H1 (cell line): ENCODE measurements at regions not wholly inside any gene's neighbourhood (a gene's known extent, or its start where the extent isn't known, plus 50 kb on each side); places are given as distances from the start of the nearest gene placed in this dataset.

ENCODE experiments used
- CTCF ChIA-PET: fragments of 300-600 bp; sonication (Branson Sonifier 250); formaldehyde crosslinking; loops from one replicate; lab custom pipeline; 2021; ENCODE audit not compliant: partially characterized antibody; lab: Charles Lee
- POLR2A ChIA-PET: fragments of 300-600 bp; sonication (Branson Sonifier 250); formaldehyde crosslinking; loops from one replicate; lab custom pipeline; 2021; ENCODE audit warnings: inconsistent platforms; ENCODE audit not compliant: partially characterized antibody; lab: Charles Lee
- DNase-seq, 2 experiments: peaks; one replicate each; pipeline versions ENCODE4 v3.0.0 to v3.0.0-alpha.2; 2010 to 2022; ENCODE audit warnings: low spot score in 2 of 2, low read depth in 1 of 2, mixed read lengths in 1 of 2
- FAIRE-seq: peaks from 2 replicates; lab custom pipeline; 2011; peaks lifted over from hg19 to GRCh38; lab: Jason Lieb, UNC
- H2AFZ ChIP-seq: 2 replicates; pipeline ENCODE4 v1.8.1; 2012; ENCODE audit warnings: low read length, inconsistent platforms
- H2AK5ac ChIP-seq: 2 replicates; pipeline ENCODE4 v1.6.1; 2013; ENCODE audit warnings: low read depth, low read length
- H2BK120ac ChIP-seq: replicated peaks from 2 replicates; pipeline ENCODE3; 2013; ENCODE audit warnings: low read depth, low read length, inconsistent platforms
- H2BK12ac ChIP-seq: 2 replicates; pipeline ENCODE4 v1.6.1; 2013; ENCODE audit warnings: low read depth, low read length
- H2BK15ac ChIP-seq: 2 replicates; pipeline ENCODE4 v1.6.1; 2013; ENCODE audit warnings: low read length
- H2BK20ac ChIP-seq: 2 replicates; pipeline ENCODE4 v1.6.1; 2013; ENCODE audit warnings: low read length
- H2BK5ac ChIP-seq: 2 replicates; pipeline ENCODE4 v1.6.1; 2013; ENCODE audit warnings: low read depth, low read length
- H3K14ac ChIP-seq: 2 replicates; pipeline ENCODE4 v1.6.1; 2013; ENCODE audit warnings: inconsistent platforms; ENCODE audit not compliant: insufficient read length
- H3K18ac ChIP-seq: 2 replicates; pipeline ENCODE4 v1.6.1; 2013; ENCODE audit warnings: low read length; ENCODE audit errors: extremely low read depth
- H3K23ac ChIP-seq: 2 replicates; pipeline ENCODE4 v1.6.1; 2013; ENCODE audit warnings: inconsistent platforms; ENCODE audit not compliant: insufficient read length
- H3K23me2 ChIP-seq: 2 replicates; pipeline ENCODE4 v1.6.1; 2013; ENCODE audit warnings: low read depth, low read length
- H3K27ac ChIP-seq: 2 replicates; pipeline ENCODE4 v1.6.1; 2011; ENCODE audit warnings: low read depth, low read length, inconsistent platforms
- H3K27me3 ChIP-seq, 4 experiments: replicated peaks in 1 of 4; 1 replicate in 1 of 4; 2 replicates in 3 of 4; pipeline versions ENCODE4 v1.6.1 to v1.8.1; 2011 to 2013; ENCODE audit warnings: low read length in 3 of 4, mild to moderate bottlenecking in 3 of 4, inconsistent platforms in 2 of 4, mixed read lengths in 2 of 4, moderate library complexity in 1 of 4; ENCODE audit not compliant: control insufficient read depth in 3 of 4, insufficient read depth in 3 of 4; ENCODE audit errors: extremely low read depth in 1 of 4
- H3K36me3 ChIP-seq, 4 experiments: 2 replicates each; pipeline versions ENCODE4 v1.6.1 to v1.8.1; 2011 to 2013; ENCODE audit warnings: mild to moderate bottlenecking in 4 of 4, low read length in 3 of 4, moderate library complexity in 2 of 4, control low read depth in 1 of 4, inconsistent platforms in 1 of 4; ENCODE audit not compliant: insufficient read depth in 4 of 4, control insufficient read depth in 2 of 4
- H3K4ac ChIP-seq: replicated peaks from 2 replicates; pipeline ENCODE3; 2013; ENCODE audit warnings: low read length, low read depth, mixed read lengths, inconsistent platforms; ENCODE audit not compliant: insufficient read length
- H3K4me1 ChIP-seq, 4 experiments: replicated peaks in 1 of 4; 1 replicate in 1 of 4; 2 replicates in 3 of 4; pipeline versions ENCODE4 v1.6.1 to v1.8.1; 2011 to 2013; ENCODE audit warnings: low read length in 3 of 4, inconsistent platforms in 2 of 4, mixed read lengths in 1 of 4; ENCODE audit not compliant: insufficient read depth in 4 of 4, control insufficient read depth in 3 of 4
- H3K4me2 ChIP-seq, 2 experiments: 2 replicates each; pipeline versions ENCODE4 v1.6.1 to v1.8.1; 2011 to 2013; ENCODE audit warnings: low read depth in 2 of 2, low read length in 2 of 2, control low read depth in 1 of 2, inconsistent platforms in 1 of 2, mild to moderate bottlenecking in 1 of 2; ENCODE audit not compliant: insufficient read depth in 1 of 2
- H3K4me3 ChIP-seq, 4 experiments: fragments of 200-600, 300-600 bp in 1 of 4; sonication (generic), shearing (Covaris generic), sonication (Bioruptor Twin) in 1 of 4; 2 replicates each; pipeline versions ENCODE4 v1.5.1 to v1.8.1; 2011 to 2016; ENCODE audit warnings: low read length in 4 of 4, low read depth in 3 of 4, control low read depth in 2 of 4, inconsistent platforms in 2 of 4, mild to moderate bottlenecking in 2 of 4, mixed read lengths in 1 of 4, moderate library complexity in 1 of 4; ENCODE audit not compliant: insufficient read depth in 2 of 4; ENCODE audit errors: extremely low read depth in 1 of 4
- H3K56ac ChIP-seq: replicated peaks from 2 replicates; pipeline ENCODE3; 2013; ENCODE audit warnings: low read depth, mild to moderate bottlenecking, mixed read lengths, low read length, inconsistent platforms; ENCODE audit not compliant: insufficient read length
- H3K79me1 ChIP-seq: 2 replicates; pipeline ENCODE4 v1.6.1; 2013; ENCODE audit warnings: low read depth, low read length, control low read depth
- H3K79me2 ChIP-seq, 2 experiments: 2 replicates each; pipeline versions ENCODE4 v1.6.1 to v1.8.1; 2012 to 2013; ENCODE audit warnings: low read length in 2 of 2, mild to moderate bottlenecking in 2 of 2, inconsistent platforms in 1 of 2; ENCODE audit not compliant: insufficient read depth in 2 of 2, control insufficient read depth in 1 of 2
- H3K9ac ChIP-seq, 4 experiments: replicated peaks in 1 of 4; 1 replicate in 1 of 4; 2 replicates in 3 of 4; pipeline versions ENCODE4 v1.6.1 to v1.8.1; 2011 to 2013; ENCODE audit warnings: low read depth in 3 of 4, low read length in 3 of 4, control low read depth in 2 of 4, mild to moderate bottlenecking in 2 of 4, moderate library complexity in 2 of 4, inconsistent platforms in 1 of 4; ENCODE audit errors: extremely low read depth in 1 of 4
- H3K9me3 ChIP-seq, 2 experiments: 2 replicates each; pipeline versions ENCODE4 v1.6.1 to v1.8.1; 2012 to 2013; ENCODE audit warnings: mild to moderate bottlenecking in 2 of 2, moderate library complexity in 2 of 2, control low read depth in 1 of 2, inconsistent platforms in 1 of 2, low read depth in 1 of 2, low read length in 1 of 2, mixed read lengths in 1 of 2; ENCODE audit not compliant: insufficient read depth in 2 of 2
- H4K20me1 ChIP-seq, 2 experiments: replicated peaks in 1 of 2; 2 replicates each; pipeline versions ENCODE3 to v1.8.1; 2011 to 2013; ENCODE audit warnings: inconsistent platforms in 2 of 2, low read length in 2 of 2, mild to moderate bottlenecking in 1 of 2; ENCODE audit not compliant: insufficient read depth in 2 of 2, control insufficient read depth in 1 of 2
- H4K5ac ChIP-seq: 2 replicates; pipeline ENCODE4 v1.6.1; 2013; ENCODE audit warnings: low read length, low read depth, mixed read lengths, inconsistent platforms; ENCODE audit not compliant: insufficient read length
- H4K8ac ChIP-seq: 2 replicates; pipeline ENCODE4 v1.8.0; 2013; ENCODE audit warnings: mild to moderate bottlenecking, moderate library complexity, low read length, inconsistent platforms; ENCODE audit not compliant: insufficient read depth; ENCODE audit errors: extremely low read depth
- H4K91ac ChIP-seq: replicated peaks from 2 replicates; pipeline ENCODE3; 2013; ENCODE audit warnings: low read length, mixed read lengths, inconsistent platforms; ENCODE audit not compliant: insufficient read length
- CBX5 ChIP-seq: fragments of 300-800, 300-1000 bp; sonication (generic); IDR thresholded peaks from 2 replicates; pipeline ENCODE4 v1.7.1; 2016; ENCODE audit warnings: antibody characterized with exemption, low read length, low read depth
- CEBPB ChIP-seq: IDR thresholded peaks from 2 replicates; pipeline ENCODE4 v1.6.1; 2012; ENCODE audit warnings: low read depth, low read length
- CREB1 ChIP-seq: IDR thresholded peaks from 2 replicates; pipeline ENCODE4 v1.6.1; 2012; ENCODE audit warnings: inconsistent platforms
- GTF2F1 ChIP-seq: IDR thresholded peaks from 2 replicates; pipeline ENCODE4 v1.6.1; 2012; ENCODE audit warnings: low read depth, low read length, improper control_type of control experiment, borderline replicate concordance
- POLR2A ChIP-seq, 2 experiments: IDR thresholded peaks; 1 replicate in 1 of 2; 2 replicates in 1 of 2; pipeline ENCODE4 v1.6.1; 2011; ENCODE audit warnings: low read depth in 2 of 2, low read length in 2 of 2, mild to moderate bottlenecking in 2 of 2; ENCODE audit errors: control extremely low read depth in 1 of 2
- RFX5 ChIP-seq: IDR thresholded peaks from 2 replicates; pipeline ENCODE4 v1.6.1; 2011; ENCODE audit warnings: low read depth, low read length, improper control_type of control experiment, borderline replicate concordance
- RXRA ChIP-seq: IDR thresholded peaks from 2 replicates; pipeline ENCODE4 v1.6.1; 2011; ENCODE audit warnings: low read depth, mild to moderate bottlenecking, low read length, moderate library complexity; ENCODE audit not compliant: insufficient read depth
- SIN3A ChIP-seq, 2 experiments: IDR thresholded peaks in 1 of 2; conservative IDR thresholded peaks in 1 of 2; 2 replicates each; pipeline ENCODE4 v1.6.1; 2011 to 2012; ENCODE audit warnings: low read length in 2 of 2, improper control_type of control experiment in 1 of 2, low read depth in 1 of 2, mild to moderate bottlenecking in 1 of 2
- SIRT6 ChIP-seq: IDR thresholded peaks from one replicate; pipeline ENCODE4 v1.7.1; 2012; ENCODE audit warnings: low read length, inconsistent platforms
- SIX5 ChIP-seq: IDR thresholded peaks from 2 replicates; pipeline ENCODE4 v1.6.1; 2011; ENCODE audit warnings: mild to moderate bottlenecking, low read depth, low read length
- SP2 ChIP-seq: IDR thresholded peaks from 2 replicates; pipeline ENCODE4 v1.6.1; 2012; ENCODE audit warnings: mild to moderate bottlenecking, low read length, inconsistent platforms
- SUZ12 ChIP-seq: fragments of 200-600 bp; sonication (generic); IDR thresholded peaks from 2 replicates; pipeline ENCODE4 v1.6.1; 2012; ENCODE audit warnings: mild to moderate bottlenecking, inconsistent platforms, low read length, moderate library complexity, mixed read lengths
- TAF1 ChIP-seq: IDR thresholded peaks from 2 replicates; pipeline ENCODE4 v1.6.1; 2011; ENCODE audit warnings: mild to moderate bottlenecking, low read depth, low read length
- WGBS, 2 experiments: shearing (Covaris generic) in 1 of 2; methylation state at CpG; one replicate each; pipeline versions ENCODE4 v1.1.6 to v1.1.7; 2013 to 2015; ENCODE audit warnings: low lambda C conversion rate in 2 of 2, mixed read lengths in 2 of 2, inconsistent platforms in 1 of 2, low coverage in 1 of 2, missing lambda C conversion rate in 1 of 2; ENCODE audit not compliant: insufficient replicate concordance in 2 of 2, insufficient coverage in 1 of 2, insufficient read length in 1 of 2; ENCODE audit errors: extremely low coverage in 1 of 2, missing lambda C conversion rate in 1 of 2; 5-methylcytosine and 5-hydroxymethylcytosine counted together
- TF ChIP-seq, protein P1 (sequence below): IDR thresholded peaks from 2 replicates; pipeline ENCODE4 v1.6.1; 2012; ENCODE audit warnings: inconsistent platforms
- TF ChIP-seq, protein P2 (sequence below): IDR thresholded peaks from 2 replicates; pipeline ENCODE4 v1.6.1; 2011; ENCODE audit warnings: low read depth, mild to moderate bottlenecking, low read length; ENCODE audit not compliant: insufficient read depth

DNA sequence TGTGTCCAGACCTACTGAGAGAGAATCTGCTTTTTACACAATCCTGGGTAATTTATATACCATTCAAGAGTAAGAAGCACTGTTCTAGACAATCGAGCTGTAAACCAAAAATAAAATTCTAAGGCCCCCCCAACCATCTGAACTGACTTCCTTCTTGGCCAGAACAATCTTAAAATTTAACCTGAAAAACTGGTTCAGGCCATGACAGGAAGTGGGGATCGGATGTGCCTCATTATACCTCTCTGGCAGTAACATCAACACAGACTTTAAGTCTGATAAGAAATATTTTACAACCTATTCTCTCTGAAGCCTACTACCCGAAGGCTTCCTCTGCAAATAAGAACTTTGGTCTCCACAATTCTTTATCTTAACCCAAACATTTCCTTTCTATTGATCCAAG is 75.2 kb upstream of the KIF5B start:
- FAIRE-seq (no peak), DNase-seq (no peak)
- Histone ChIP-seq H3K14ac (no peak overlapping the region), H3K23ac (no peak overlapping the region), H4K5ac (no peak overlapping the region), H3K56ac (no peak overlapping the region), H2BK20ac (no peak overlapping the region), H3K9me3 (no peaks in the 10 kb centered on the region), H2BK15ac (no peak overlapping the region), H2AFZ (0 out of 2 replicates have a peak overlapping the region, but pooled peaks have one; percentile 1), H3K9ac (no peak overlapping the region), H3K79me1 (no peaks in the 10 kb centered on the region), H3K4me3 (no peak overlapping the region), H3K27me3 (no peaks in the 10 kb centered on the region), H2BK5ac (no peak overlapping the region), H3K36me3 (no peaks in the 10 kb centered on the region), H2BK12ac (no peak overlapping the region), H4K91ac (no peak overlapping the region), H3K4ac (no peak overlapping the region), H3K23me2 (no peaks in the 10 kb centered on the region), H3K79me2 (no peaks in the 10 kb centered on the region), H3K4me1 (peaks cover 0 to 2% (median 0%) of the 10 kb centered on the region in 4 experiments; a peak in 1 of 7 replicates), H3K18ac (no peak overlapping the region), H3K4me2 (no peak overlapping the region), H3K27ac (no peak overlapping the region), H4K8ac (no peak overlapping the region), H2BK120ac (no peak overlapping the region), H2AK5ac (no peak overlapping the region), H4K20me1 (no peaks in the 10 kb centered on the region)
- POLR2A ChIA-PET, result interaction anchor here (1.0 kb wide), 1 partner anchor 9 kb away, joined by 3 read pairs; no protein-coding TSS in a partner anchor
- CTCF ChIA-PET, result no interaction called here
- WGBS, 2 experiments, result 84% methylated on average over 3 of the region's 3 CpGs; no CpG with 5 or more reads in 1 of the 2 experiments
- no peak for TF ChIP-seq TAF1
- no peak for TF ChIP-seq CREB1
- no peak for TF ChIP-seq SUZ12
- TF ChIP-seq POLR2A (IDR thresholded peaks at IDR 0.05; ENCODE audit: control extremely low read depth in 1 of 2, low read depth in 2 of 2, low read length in 2 of 2), result no peak
- TF ChIP-seq SIN3A (conservative IDR thresholded peaks at IDR 0.05 in 1 of 2, IDR thresholded peaks at IDR 0.05 in 1 of 2; ENCODE audit: low read depth in 1 of 2, low read length in 2 of 2), result no peak
- TF ChIP-seq, protein P1, sequence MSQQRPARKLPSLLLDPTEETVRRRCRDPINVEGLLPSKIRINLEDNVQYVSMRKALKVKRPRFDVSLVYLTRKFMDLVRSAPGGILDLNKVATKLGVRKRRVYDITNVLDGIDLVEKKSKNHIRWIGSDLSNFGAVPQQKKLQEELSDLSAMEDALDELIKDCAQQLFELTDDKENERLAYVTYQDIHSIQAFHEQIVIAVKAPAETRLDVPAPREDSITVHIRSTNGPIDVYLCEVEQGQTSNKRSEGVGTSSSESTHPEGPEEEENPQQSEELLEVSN, result no peak
- no peak for TF ChIP-seq RFX5
- no peak for TF ChIP-seq CBX5
- TF ChIP-seq CEBPB, result no peak
- TF ChIP-seq SP2, result no peak
- TF ChIP-seq SIRT6, result no peak
- no peak for TF ChIP-seq SIX5
- TF ChIP-seq RXRA, result no peak
- TF ChIP-seq, protein P2, sequence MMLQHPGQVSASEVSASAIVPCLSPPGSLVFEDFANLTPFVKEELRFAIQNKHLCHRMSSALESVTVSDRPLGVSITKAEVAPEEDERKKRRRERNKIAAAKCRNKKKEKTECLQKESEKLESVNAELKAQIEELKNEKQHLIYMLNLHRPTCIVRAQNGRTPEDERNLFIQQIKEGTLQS, result no peak
- TF ChIP-seq GTF2F1, result no peak
